ENCODE measurements at regions not wholly inside any gene's neighbourhood (a gene's known extent, or its start where the extent isn't known, plus 50 kb on each side); places are given as distances from the start of the nearest gene placed in this dataset.

DNA sequence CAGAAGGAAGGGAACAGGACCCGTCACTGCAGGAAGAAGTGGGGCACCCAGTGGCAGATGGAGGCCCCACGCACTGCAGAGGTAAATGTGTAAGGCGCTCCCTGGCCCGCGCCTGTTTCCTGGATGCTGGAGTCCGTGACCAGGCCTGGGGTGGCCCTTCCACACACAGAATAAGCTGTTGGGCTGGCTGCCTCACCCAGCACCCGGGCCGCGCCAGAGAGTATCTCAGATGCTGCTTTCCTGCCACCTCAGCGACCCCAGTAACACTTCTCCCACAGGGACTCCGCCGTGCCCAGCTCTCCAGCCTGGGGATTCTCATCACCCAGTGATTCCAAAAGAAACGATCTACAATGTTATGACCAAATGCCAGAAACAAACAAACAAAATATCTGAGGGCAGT lies 1993.1 kb downstream of the TP53TG3F start:
- no peak for TF ChIP-seq POLR2A (IDR thresholded peaks at IDR 0.05)
- TF ChIP-seq, protein P1, sequence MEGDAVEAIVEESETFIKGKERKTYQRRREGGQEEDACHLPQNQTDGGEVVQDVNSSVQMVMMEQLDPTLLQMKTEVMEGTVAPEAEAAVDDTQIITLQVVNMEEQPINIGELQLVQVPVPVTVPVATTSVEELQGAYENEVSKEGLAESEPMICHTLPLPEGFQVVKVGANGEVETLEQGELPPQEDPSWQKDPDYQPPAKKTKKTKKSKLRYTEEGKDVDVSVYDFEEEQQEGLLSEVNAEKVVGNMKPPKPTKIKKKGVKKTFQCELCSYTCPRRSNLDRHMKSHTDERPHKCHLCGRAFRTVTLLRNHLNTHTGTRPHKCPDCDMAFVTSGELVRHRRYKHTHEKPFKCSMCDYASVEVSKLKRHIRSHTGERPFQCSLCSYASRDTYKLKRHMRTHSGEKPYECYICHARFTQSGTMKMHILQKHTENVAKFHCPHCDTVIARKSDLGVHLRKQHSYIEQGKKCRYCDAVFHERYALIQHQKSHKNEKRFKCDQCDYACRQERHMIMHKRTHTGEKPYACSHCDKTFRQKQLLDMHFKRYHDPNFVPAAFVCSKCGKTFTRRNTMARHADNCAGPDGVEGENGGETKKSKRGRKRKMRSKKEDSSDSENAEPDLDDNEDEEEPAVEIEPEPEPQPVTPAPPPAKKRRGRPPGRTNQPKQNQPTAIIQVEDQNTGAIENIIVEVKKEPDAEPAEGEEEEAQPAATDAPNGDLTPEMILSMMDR (IDR thresholded peaks at IDR 0.05): no peak

Measured in adrenal gland (tissue), 5 donors.